ENCODE measurements at regions not wholly inside any gene's neighbourhood (a gene's known extent, or its start where the extent isn't known, plus 50 kb on each side); places are given as distances from the start of the nearest gene placed in this dataset.

DNA sequence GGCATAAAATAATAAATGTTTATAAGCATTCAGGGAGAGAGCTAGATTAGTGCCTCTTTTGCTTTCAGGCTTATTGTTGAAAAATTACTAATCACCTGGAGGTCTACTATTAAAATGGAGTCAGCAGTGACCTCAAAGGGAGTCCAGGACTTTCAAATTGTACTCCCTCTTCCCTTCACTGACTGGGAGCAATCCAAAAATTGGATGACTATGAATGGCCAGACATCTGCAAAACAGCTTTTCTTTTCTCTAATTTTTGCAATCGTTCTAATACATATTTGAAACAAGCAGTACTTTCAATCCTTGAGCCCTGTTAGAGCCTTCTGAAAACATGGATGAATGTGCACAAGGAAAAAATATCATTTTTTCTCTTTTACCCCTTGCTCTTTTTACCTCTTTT, 461.8 kb downstream of the TMEM232 start:
- TF ChIP-seq, protein P1, sequence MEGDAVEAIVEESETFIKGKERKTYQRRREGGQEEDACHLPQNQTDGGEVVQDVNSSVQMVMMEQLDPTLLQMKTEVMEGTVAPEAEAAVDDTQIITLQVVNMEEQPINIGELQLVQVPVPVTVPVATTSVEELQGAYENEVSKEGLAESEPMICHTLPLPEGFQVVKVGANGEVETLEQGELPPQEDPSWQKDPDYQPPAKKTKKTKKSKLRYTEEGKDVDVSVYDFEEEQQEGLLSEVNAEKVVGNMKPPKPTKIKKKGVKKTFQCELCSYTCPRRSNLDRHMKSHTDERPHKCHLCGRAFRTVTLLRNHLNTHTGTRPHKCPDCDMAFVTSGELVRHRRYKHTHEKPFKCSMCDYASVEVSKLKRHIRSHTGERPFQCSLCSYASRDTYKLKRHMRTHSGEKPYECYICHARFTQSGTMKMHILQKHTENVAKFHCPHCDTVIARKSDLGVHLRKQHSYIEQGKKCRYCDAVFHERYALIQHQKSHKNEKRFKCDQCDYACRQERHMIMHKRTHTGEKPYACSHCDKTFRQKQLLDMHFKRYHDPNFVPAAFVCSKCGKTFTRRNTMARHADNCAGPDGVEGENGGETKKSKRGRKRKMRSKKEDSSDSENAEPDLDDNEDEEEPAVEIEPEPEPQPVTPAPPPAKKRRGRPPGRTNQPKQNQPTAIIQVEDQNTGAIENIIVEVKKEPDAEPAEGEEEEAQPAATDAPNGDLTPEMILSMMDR (IDR thresholded peaks at IDR 0.05) = no peak
- no peak for TF ChIP-seq ZFX (IDR thresholded peaks at IDR 0.05; ENCODE audit: borderline replicate concordance)

Measured in 22Rv1 (cell line).